HepG2 (cell line): ENCODE measurements at regions not wholly inside any gene's neighbourhood (a gene's known extent, or its start where the extent isn't known, plus 50 kb on each side); places are given as distances from the start of the nearest gene placed in this dataset.

ENCODE experiments used
- ATAC-seq: fragments of 200-7000 bp; cut with Tn5 transposase; 3 replicates; pipeline ENCODE4 v1.9.1; 2020; ENCODE audit warnings: mild to moderate bottlenecking, moderate library complexity
- BruUV-seq: library from RNA; stranded (reverse); fragments of 400-500 nt; replicated peaks from 2 replicates; lab custom pipeline; 2021; lab: Mats Ljungman, UMichigan
- CTCF ChIA-PET: fragments of 300-600 bp; formaldehyde crosslinking; extraction: SDS; loops from one replicate; lab custom pipeline; 2021; ENCODE audit warnings: low total read pairs, inconsistent platforms, low intra/inter-chr PET ratio; lab: Yijun Ruan, JAX
- POLR2A ChIA-PET: fragments of 350-600 bp; sonication (Branson Sonifier 250); formaldehyde crosslinking; loops from one replicate; lab custom pipeline; 2020; ENCODE audit warnings: antibody characterized with exemption, inconsistent platforms; lab: Yijun Ruan, JAX
- DNase-seq: peaks from one replicate; pipeline ENCODE4 v3.0.0-alpha.2; 2015; ENCODE audit warnings: low spot score
- FAIRE-seq: peaks from 3 replicates; lab custom pipeline; 2011; peaks lifted over from hg19 to GRCh38; lab: Jason Lieb, UNC
- H2AFZ ChIP-seq: one replicate; pipeline ENCODE4 v1.6.1; 2011; ENCODE audit warnings: low read length, inconsistent platforms
- H3K27ac ChIP-seq: fragments of 300-600 bp; 3 replicates; pipeline ENCODE4 v1.8.0; 2011; ENCODE audit warnings: mixed run types, mild to moderate bottlenecking, mixed read lengths, low read length, inconsistent platforms; ENCODE audit not compliant: insufficient read depth; ENCODE audit errors: extremely low read length
- H3K27me3 ChIP-seq, 2 experiments: fragments of 200-600 bp in 1 of 2; 2 replicates in 1 of 2; 3 replicates in 1 of 2; pipeline versions ENCODE4 v1.6.0 to v1.8.0; 2011; ENCODE audit warnings: low read length in 2 of 2, mild to moderate bottlenecking in 2 of 2, moderate library complexity in 2 of 2, inconsistent platforms in 1 of 2; ENCODE audit not compliant: insufficient read depth in 2 of 2, control insufficient read depth in 1 of 2
- H3K36me3 ChIP-seq, 2 experiments: fragments of 200-600 bp in 1 of 2; replicated peaks in 1 of 2; 2 replicates in 1 of 2; 3 replicates in 1 of 2; pipeline versions ENCODE4 v1.5.1 to v1.8.0; 2011; ENCODE audit warnings: low read length in 2 of 2, inconsistent platforms in 1 of 2; ENCODE audit not compliant: insufficient read depth in 2 of 2, control insufficient read depth in 1 of 2
- H3K4me1 ChIP-seq: 2 replicates; pipeline ENCODE4 v1.5.1; 2012; ENCODE audit warnings: low read length, inconsistent platforms; ENCODE audit not compliant: insufficient read depth
- H3K4me2 ChIP-seq: 2 replicates; pipeline ENCODE4 v1.6.0; 2011; ENCODE audit warnings: low read depth, low read length, inconsistent platforms
- H3K4me3 ChIP-seq, 3 experiments: fragments of 200-600 bp in 1 of 3; sonication (generic), shearing (Covaris generic) in 1 of 3; replicated peaks in 1 of 3; 2 replicates each; pipeline ENCODE4 v1.5.1; 2011 to 2016; ENCODE audit warnings: low read length in 3 of 3, inconsistent platforms in 2 of 3, low read depth in 2 of 3, mild to moderate bottlenecking in 2 of 3, control low read depth in 1 of 3, mixed read lengths in 1 of 3; ENCODE audit not compliant: insufficient read depth in 1 of 3
- H3K79me2 ChIP-seq: one replicate; pipeline ENCODE4 v1.6.1; 2011; ENCODE audit warnings: low read length, inconsistent platforms; ENCODE audit not compliant: insufficient read depth
- H3K9ac ChIP-seq: 2 replicates; pipeline ENCODE4 v1.6.0; 2011; ENCODE audit warnings: mild to moderate bottlenecking, low read depth, low read length, inconsistent platforms; ENCODE audit not compliant: insufficient read depth
- H3K9me3 ChIP-seq: 2 replicates; pipeline ENCODE4 v1.5.1; 2012; ENCODE audit warnings: mild to moderate bottlenecking, low read length
- H4K20me1 ChIP-seq: 2 replicates; pipeline ENCODE4 v1.6.0; 2011; ENCODE audit warnings: inconsistent platforms, mild to moderate bottlenecking, low read length, moderate library complexity; ENCODE audit not compliant: insufficient read depth
- BORCS8-MEF2B ChIP-seq: sonication (generic); formaldehyde crosslinking; IDR thresholded peaks from 2 replicates; pipeline ENCODE4 v1.8.0; 2022; ENCODE audit warnings: mild to moderate bottlenecking, missing genetic modification reagents
- BRCA1 ChIP-seq: sonication (generic); formaldehyde crosslinking; IDR thresholded peaks from 2 replicates; pipeline ENCODE4 v1.4.0; 2020; ENCODE audit warnings: missing genetic modification reagents
- CENPBD1 ChIP-seq: sonication (generic); formaldehyde crosslinking; IDR thresholded peaks from 2 replicates; pipeline ENCODE4 v1.8.0; 2022; ENCODE audit warnings: missing genetic modification reagents, low read depth, mild to moderate bottlenecking, borderline replicate concordance
- CREB3 ChIP-seq: sonication (generic); formaldehyde crosslinking; IDR thresholded peaks from 2 replicates; pipeline ENCODE4 v1.5.0; 2020; ENCODE audit warnings: missing genetic modification reagents
- DPF2 ChIP-seq: sonication (generic); formaldehyde crosslinking; IDR thresholded peaks from 2 replicates; pipeline ENCODE4 v1.4.0; 2020; ENCODE audit warnings: mild to moderate bottlenecking, low read depth, missing genetic modification reagents, borderline replicate concordance
- GABPB1 ChIP-seq: IDR thresholded peaks from 2 replicates; pipeline ENCODE4 v1.6.1; 2016; ENCODE audit warnings: mild to moderate bottlenecking, missing genetic modification reagents, moderate library complexity, missing compliant biosample characterization
- GLI4 ChIP-seq: sonication (generic); formaldehyde crosslinking; IDR thresholded peaks from 2 replicates; pipeline ENCODE4 v1.5.1; 2020; ENCODE audit warnings: missing genetic modification reagents, mild to moderate bottlenecking, moderate library complexity, borderline replicate concordance
- HNRNPL ChIP-seq: fragments of 200-400 bp; formaldehyde crosslinking; IDR thresholded peaks from 2 replicates; pipeline ENCODE4 v1.6.1; 2017; ENCODE audit warnings: mild to moderate bottlenecking, low read depth, low read length
- KLF15 ChIP-seq: sonication (generic); formaldehyde crosslinking; IDR thresholded peaks from 2 replicates; pipeline ENCODE4 v1.8.1; 2023; ENCODE audit warnings: borderline replicate concordance, mild to moderate bottlenecking, inconsistent platforms, missing genetic modification reagents, mixed read lengths
- NCOA1 ChIP-seq: sonication (generic); formaldehyde crosslinking; IDR thresholded peaks from 2 replicates; pipeline ENCODE4 v1.9.0; 2021; ENCODE audit warnings: missing genetic modification reagents
- NFATC3 ChIP-seq: sonication (generic); formaldehyde crosslinking; IDR thresholded peaks from 2 replicates; pipeline ENCODE4 v1.5.1; 2020; ENCODE audit warnings: mild to moderate bottlenecking, missing genetic modification reagents
- NFIB ChIP-seq: sonication (generic); formaldehyde crosslinking; IDR thresholded peaks from 2 replicates; pipeline ENCODE4 v1.9.0; 2021; ENCODE audit warnings: missing genetic modification reagents, mild to moderate bottlenecking, borderline replicate concordance
- THYN1 ChIP-seq: sonication (generic); formaldehyde crosslinking; IDR thresholded peaks from 2 replicates; pipeline ENCODE4 v1.8.1; 2023; ENCODE audit warnings: low read depth, mild to moderate bottlenecking, moderate library complexity, missing genetic modification reagents, borderline replicate concordance
- TP53 ChIP-seq: sonication (generic); formaldehyde crosslinking; conservative IDR thresholded peaks from 2 replicates; pipeline ENCODE4 v1.4.0; 2020; ENCODE audit warnings: missing genetic modification reagents
- ZNF101 ChIP-seq: sonication (generic); formaldehyde crosslinking; IDR thresholded peaks from 2 replicates; pipeline ENCODE4 v1.4.0; 2020; ENCODE audit warnings: mild to moderate bottlenecking, low read depth, missing genetic modification reagents, borderline replicate concordance
- ZSCAN25 ChIP-seq: sonication (generic); formaldehyde crosslinking; IDR thresholded peaks from 2 replicates; pipeline ENCODE4 v1.8.0; 2022; ENCODE audit warnings: mild to moderate bottlenecking, missing genetic modification reagents
- WGBS: methylation state at CpG from one replicate; pipeline ENCODE4 v1.1.6; 2017; ENCODE audit warnings: low lambda C conversion rate; 5-methylcytosine and 5-hydroxymethylcytosine counted together
- in situ Hi-C: cut with HindIII; loops from 2 replicates; pipeline ENCODE4 v1.10.0; 2017; ENCODE audit warnings: low pct_unique_long_range_greater_than_20kb; ENCODE audit not compliant: extremely low pct_ligation_motif_present
- intact Hi-C: fragments of 100-400 bp; cut with micrococcal nuclease; formaldehyde crosslinking; loops from one replicate; pipeline ENCODE4 v1.10.0; 2022; ENCODE audit not compliant: unreplicated experiment
- TF ChIP-seq, protein P1 (sequence below): sonication (generic); formaldehyde crosslinking; IDR thresholded peaks from 2 replicates; pipeline ENCODE4 v1.4.0; 2020; ENCODE audit warnings: missing genetic modification reagents

GRCh38 chr6:81929828-81930227, 177.3 kb upstream of the TENT5A start:
- in situ Hi-C loops, result no loop called here
- FAIRE-seq, result no peak
- Histone ChIP-seq H4K20me1 (no peaks in the 10 kb centered on the region), H3K9ac (no peak overlapping the region), H3K9me3 (no peaks in the 10 kb centered on the region), H3K4me1 (peaks cover 30% of the 10 kb centered on the region), H3K36me3 (no peaks in the 10 kb centered on the region), H3K79me2 (no peaks in the 10 kb centered on the region), H3K4me3 (no peak overlapping the region), H2AFZ (no peak overlapping the region), H3K27me3 (no peaks in the 10 kb centered on the region), H3K27ac (no peak overlapping the region), H3K4me2 (no peak overlapping the region)
- CTCF ChIA-PET, result no interaction called here
- no peak for ATAC-seq
- POLR2A ChIA-PET, result interaction anchor here (1.1 kb wide), 1 partner anchor 317 kb away, joined by 3 read pairs; the partner anchor contains the start of gene IBTK
- intact Hi-C loops, result no loop called here
- TF ChIP-seq THYN1 (no peak), GLI4 (CRISPR knock-in tag) (no peak), TP53 (no peak), ZNF101 (CRISPR knock-in tag) (no peak), NCOA1 (CRISPR knock-in tag) (no peak), HNRNPL (no peak), DPF2 (no peak), ZSCAN25 (CRISPR knock-in tag) (no peak), KLF15 (CRISPR knock-in tag) (no peak), CREB3 (CRISPR knock-in tag) (no peak), CENPBD1 (CRISPR knock-in tag) (no peak), BRCA1 (CRISPR knock-in tag) (no peak), NFIB (no peak), GABPB1 (CRISPR knock-in tag) (no peak), BORCS8-MEF2B (no peak), NFATC3 (CRISPR knock-in tag) (no peak)
- TF ChIP-seq, protein P1, sequence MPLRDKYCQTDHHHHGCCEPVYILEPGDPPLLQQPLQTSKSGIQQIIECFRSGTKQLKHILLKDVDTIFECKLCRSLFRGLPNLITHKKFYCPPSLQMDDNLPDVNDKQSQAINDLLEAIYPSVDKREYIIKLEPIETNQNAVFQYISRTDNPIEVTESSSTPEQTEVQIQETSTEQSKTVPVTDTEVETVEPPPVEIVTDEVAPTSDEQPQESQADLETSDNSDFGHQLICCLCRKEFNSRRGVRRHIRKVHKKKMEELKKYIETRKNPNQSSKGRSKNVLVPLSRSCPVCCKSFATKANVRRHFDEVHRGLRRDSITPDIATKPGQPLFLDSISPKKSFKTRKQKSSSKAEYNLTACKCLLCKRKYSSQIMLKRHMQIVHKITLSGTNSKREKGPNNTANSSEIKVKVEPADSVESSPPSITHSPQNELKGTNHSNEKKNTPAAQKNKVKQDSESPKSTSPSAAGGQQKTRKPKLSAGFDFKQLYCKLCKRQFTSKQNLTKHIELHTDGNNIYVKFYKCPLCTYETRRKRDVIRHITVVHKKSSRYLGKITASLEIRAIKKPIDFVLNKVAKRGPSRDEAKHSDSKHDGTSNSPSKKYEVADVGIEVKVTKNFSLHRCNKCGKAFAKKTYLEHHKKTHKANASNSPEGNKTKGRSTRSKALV (CRISPR knock-in tag), result no peak
- no TSS peak for BruUV-seq
- WGBS, result 65% methylated on average over 3 of the region's 3 CpGs
- DNase-seq, result no peak
